HG03095 (cell line): ENCODE measurements at regions not wholly inside any gene's neighbourhood (a gene's known extent, or its start where the extent isn't known, plus 50 kb on each side); places are given as distances from the start of the nearest gene placed in this dataset.
"Not testable (repeated sequence)": the region's sequence is repeated elsewhere in the genome, so short reads cannot be mapped to it uniquely, and the experiment has no call there.

Experiments used
- ATAC-seq: cut with Tn5 transposase; IDR thresholded peaks from one replicate; pipeline ENCODE4 v1.9.1; 2021; ENCODE audit warnings: moderate library complexity; ENCODE audit not compliant: unreplicated experiment

- ATAC-seq, result no peak
Measured at GRCh38 chr15:21262851-21263425, 177.4 kb downstream of the POTEB3 start.

GRCh38 chr15:21261965-21262850 is 178.1 kb downstream of the POTEB3 start:
- no peak for ATAC-seq

GRCh38 chr15:21261396-21261964 is 178.8 kb downstream of the POTEB3 start:
- no peak for ATAC-seq

GRCh38 chr15:21260966-21261395 is 179.3 kb downstream of the POTEB3 start:
- no peak for ATAC-seq

GRCh38 chr15:21258635-21259034 is 181.7 kb downstream of the POTEB3 start:
- ATAC-seq, result not testable (repeated sequence)

- ATAC-seq, result not testable (repeated sequence)
Measured at GRCh38 chr15:21249508-21250019, 190.7 kb downstream of the POTEB3 start.
